K562 (cell line): ENCODE measurements at regions not wholly inside any gene's neighbourhood (a gene's known extent, or its start where the extent isn't known, plus 50 kb on each side); places are given as distances from the start of the nearest gene placed in this dataset.

Experiments used
- ATAC-seq: fragments of 200-7000 bp; cut with Tn5 transposase; 3 replicates; pipeline ENCODE4 v1.9.1; 2020; ENCODE audit warnings: moderate library complexity
- BruUV-seq: library from RNA; stranded (reverse); fragments of 400-500 nt; replicated peaks from 2 replicates; lab custom pipeline; 2021; lab: Mats Ljungman, UMichigan
- CTCF ChIA-PET: fragments of 300-600 bp; formaldehyde crosslinking; extraction: SDS; loops from one replicate; lab custom pipeline; 2021; ENCODE audit warnings: low intra/inter-chr PET ratio; lab: Yijun Ruan, JAX
- POLR2A ChIA-PET: fragments of 300-600, 350-650 bp; sonication (Branson Sonifier 250); formaldehyde crosslinking; extraction: SDS; loops from one replicate; lab custom pipeline; 2021; ENCODE audit warnings: antibody characterized with exemption, inconsistent platforms; lab: Yijun Ruan, JAX
- DNase-seq, 4 experiments: peaks; one replicate each; pipeline versions ENCODE4 v3.0.0 to v3.0.0-alpha.2; 2011 to 2018; ENCODE audit warnings: low spot score in 3 of 4, mixed read lengths in 3 of 4; ENCODE audit errors: extremely low read depth in 1 of 4
- FAIRE-seq: peaks from 2 replicates; lab custom pipeline; 2011; peaks lifted over from hg19 to GRCh38; lab: Jason Lieb, UNC
- H2AFZ ChIP-seq: 2 replicates; pipeline ENCODE4 v1.6.0; 2011; ENCODE audit warnings: low read depth, low read length, control low read depth, inconsistent platforms
- H3K27ac ChIP-seq: fragments of 200-600 bp; 3 replicates; pipeline ENCODE4 v1.8.0; 2011; ENCODE audit warnings: low read depth, mild to moderate bottlenecking, control low read depth, inconsistent platforms, low read length, moderate library complexity, mixed read lengths; ENCODE audit errors: extremely low read depth
- H3K27me3 ChIP-seq, 2 experiments: fragments of 300-600 bp in 1 of 2; 2 replicates in 1 of 2; 3 replicates in 1 of 2; pipeline versions ENCODE4 v1.6.0 to v1.8.0; 2011; ENCODE audit warnings: inconsistent platforms in 2 of 2, low read length in 2 of 2, mild to moderate bottlenecking in 1 of 2, mixed read lengths in 1 of 2, moderate library complexity in 1 of 2; ENCODE audit not compliant: control insufficient read depth in 2 of 2, insufficient read depth in 2 of 2
- H3K36me3 ChIP-seq: fragments of 300-600 bp; 3 replicates; pipeline ENCODE4 v1.8.0; 2011; ENCODE audit warnings: mild to moderate bottlenecking, low read length, inconsistent platforms; ENCODE audit not compliant: control insufficient read depth, insufficient read depth
- H3K4me1 ChIP-seq, 2 experiments: fragments of 200-600 bp in 1 of 2; replicated peaks in 1 of 2; 2 replicates in 1 of 2; 3 replicates in 1 of 2; pipeline versions ENCODE4 v1.5.1 to v1.8.0; 2011; ENCODE audit warnings: inconsistent platforms in 2 of 2, low read length in 2 of 2, mild to moderate bottlenecking in 1 of 2, mixed read lengths in 1 of 2, moderate library complexity in 1 of 2; ENCODE audit not compliant: control insufficient read depth in 2 of 2, insufficient read depth in 2 of 2
- H3K4me2 ChIP-seq: 2 replicates; pipeline ENCODE4 v1.6.1; 2011; ENCODE audit warnings: low read length, control low read depth, inconsistent platforms, mixed read lengths; ENCODE audit not compliant: insufficient read depth
- H3K4me3 ChIP-seq: fragments of 200-600 bp; sonication (generic), shearing (Covaris generic); 2 replicates; pipeline ENCODE4 v1.5.1; 2016; ENCODE audit warnings: control low read depth, inconsistent platforms
- H3K79me2 ChIP-seq: fragments of 200-600 bp; 3 replicates; pipeline ENCODE4 v1.8.0; 2011; ENCODE audit warnings: low read length, inconsistent platforms; ENCODE audit not compliant: control insufficient read depth, insufficient read depth
- H3K9ac ChIP-seq, 2 experiments: 2 replicates each; pipeline versions ENCODE4 v1.6.0 to v1.6.1; 2011; ENCODE audit warnings: low read depth in 2 of 2, low read length in 2 of 2, control low read depth in 1 of 2, inconsistent platforms in 1 of 2, mild to moderate bottlenecking in 1 of 2, mixed read lengths in 1 of 2; ENCODE audit not compliant: insufficient read depth in 1 of 2
- H3K9me1 ChIP-seq: one replicate; pipeline ENCODE4 v1.6.0; 2011; ENCODE audit warnings: inconsistent platforms, mild to moderate bottlenecking, low read length, moderate library complexity; ENCODE audit not compliant: control insufficient read depth, insufficient read depth
- H3K9me3 ChIP-seq: replicated peaks from 2 replicates; pipeline ENCODE4 v1.5.1; 2011; ENCODE audit warnings: low read depth, low read length, inconsistent platforms; ENCODE audit not compliant: control insufficient read depth, insufficient read depth
- H4K20me1 ChIP-seq: replicated peaks from 2 replicates; pipeline ENCODE4 v1.6.1; 2011; ENCODE audit warnings: low read length, inconsistent platforms, mixed read lengths; ENCODE audit not compliant: control insufficient read depth, insufficient read depth
- FOS ChIP-seq: IDR thresholded peaks from 3 replicates; pipeline ENCODE4 v1.6.1; 2011; ENCODE audit not compliant: insufficient read length; ENCODE audit errors: extremely low read depth
- HDAC1 ChIP-seq, 2 experiments: fragments of 450-650 bp; IDR thresholded peaks; 2 replicates each; pipeline ENCODE4 v1.6.1; 2016 to 2017; ENCODE audit warnings: inconsistent platforms in 1 of 2, mild to moderate bottlenecking in 1 of 2, moderate library complexity in 1 of 2
- PRMT5 ChIP-seq: sonication (generic); formaldehyde crosslinking; IDR thresholded peaks from 2 replicates; pipeline ENCODE4 v1.5.0; 2020; ENCODE audit warnings: missing genetic modification reagents
- RAD51 ChIP-seq: fragments of 450-650 bp; IDR thresholded peaks from 2 replicates; pipeline ENCODE4 v1.7.1; 2016; ENCODE audit warnings: low read depth, mild to moderate bottlenecking, borderline replicate concordance
- ZNF124 ChIP-seq: sonication (generic); formaldehyde crosslinking; IDR thresholded peaks from 2 replicates; pipeline ENCODE4 v1.8.1; 2022; ENCODE audit warnings: missing genetic modification reagents
- ZNF143 ChIP-seq: sonication (generic); formaldehyde crosslinking; IDR thresholded peaks from 2 replicates; pipeline ENCODE4 v1.9.0; 2022; ENCODE audit warnings: mild to moderate bottlenecking, missing genetic modification reagents
- ZNF311 ChIP-seq: fragments of 250-450 bp; sonication (Bioruptor Pico); IDR thresholded peaks from 2 replicates; pipeline ENCODE4 v1.4.0; 2020; ENCODE audit warnings: mild to moderate bottlenecking, moderate library complexity
- ZNF436 ChIP-seq: fragments of 250-450, 450-650 bp; sonication (Bioruptor Pico); formaldehyde crosslinking; IDR thresholded peaks from 2 replicates; pipeline ENCODE4 v1.7.0; 2020; ENCODE audit warnings: mild to moderate bottlenecking
- ZNF766 ChIP-seq: fragments of 200-800 bp; sonication (Bioruptor generic); conservative IDR thresholded peaks from 2 replicates; pipeline ENCODE4 v1.6.1; 2016; ENCODE audit warnings: missing genetic modification characterization, missing compliant biosample characterization
- ZZZ3 ChIP-seq: fragments of 450-650 bp; IDR thresholded peaks from 2 replicates; pipeline ENCODE4 v1.6.1; 2016; ENCODE audit warnings: antibody characterized with exemption, mild to moderate bottlenecking, moderate library complexity
- WGBS: fragments of 100-300 bp; shearing (Covaris generic); methylation state at CpG from one replicate; pipeline ENCODE4 v1.1.6; 2016; ENCODE audit warnings: low coverage, mixed read lengths; ENCODE audit not compliant: insufficient coverage; ENCODE audit errors: missing lambda C conversion rate; 5-methylcytosine and 5-hydroxymethylcytosine counted together
- in situ Hi-C: fragments of 300-500 bp; cut with MboI; formaldehyde crosslinking; loops from 4 replicates; pipeline ENCODE4 v1.15.0; 2018; ENCODE audit warnings: inconsistent platforms, mixed read lengths
- intact Hi-C: fragments of 100-400 bp; cut with micrococcal nuclease; formaldehyde crosslinking; loops from 2 replicates; pipeline ENCODE4 v1.14.2; 2022
- TF ChIP-seq, protein P1 (sequence below): fragments of 450-650 bp; IDR thresholded peaks from 2 replicates; pipeline ENCODE4 v1.6.1; 2017; ENCODE audit warnings: antibody characterized with exemption
- TF ChIP-seq, protein P2 (sequence below): sonication (generic); formaldehyde crosslinking; IDR thresholded peaks from 2 replicates; pipeline ENCODE4 v1.8.1; 2023; ENCODE audit warnings: missing genetic modification reagents, mild to moderate bottlenecking, borderline replicate concordance
- TF ChIP-seq, protein P3 (sequence below): sonication (generic); formaldehyde crosslinking; IDR thresholded peaks from 2 replicates; pipeline ENCODE4 v1.8.0; 2022; ENCODE audit warnings: missing genetic modification reagents, mild to moderate bottlenecking, borderline replicate concordance
- TF ChIP-seq, protein P4 (sequence below): fragments of 250-450 bp; sonication (Bioruptor Pico); IDR thresholded peaks from 2 replicates; pipeline ENCODE4 v1.8.0; 2021; ENCODE audit warnings: moderate library complexity, mild to moderate bottlenecking, inconsistent platforms
- TF ChIP-seq, protein P5 (sequence below), 2 experiments: fragments of 450-650 bp; IDR thresholded peaks; 2 replicates each; pipeline ENCODE4 v1.6.1; 2016

DNA sequence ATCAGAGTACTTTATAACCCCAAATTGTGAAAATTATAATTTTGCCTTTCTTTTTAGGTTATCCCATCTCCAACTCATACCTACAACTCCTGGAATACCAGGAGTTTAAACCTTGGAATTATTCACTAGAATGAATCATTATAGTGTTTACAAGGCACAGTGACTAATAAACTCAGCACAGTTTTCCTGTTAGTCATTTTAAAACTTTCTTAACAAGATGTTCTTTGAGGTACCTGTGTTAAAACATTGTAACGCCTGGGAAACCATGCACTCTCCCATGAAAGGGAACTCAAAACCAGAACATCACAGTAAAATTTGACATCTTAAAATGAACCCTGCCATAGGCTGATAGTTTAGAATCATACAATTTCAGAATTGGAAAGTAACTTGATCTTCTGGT lies 132.4 kb upstream of the OSTN start:
- Histone ChIP-seq H4K20me1 (no peaks in the 10 kb centered on the region), H3K27me3 (no peaks in the 10 kb centered on the region), H3K27ac (no peak overlapping the region), H3K4me3 (no peak overlapping the region), H3K79me2 (no peaks in the 10 kb centered on the region), H3K9ac (no peak overlapping the region), H3K4me1 (no peaks in the 10 kb centered on the region), H3K9me3 (no peaks in the 10 kb centered on the region; the same call in 1 of the 2 replicates), H3K36me3 (no peaks in the 10 kb centered on the region), H3K9me1 (no peaks in the 10 kb centered on the region), H2AFZ (no peak overlapping the region), H3K4me2 (no peak overlapping the region)
- BruUV-seq = no TSS peak
- in situ Hi-C loops (no loop called here), intact Hi-C loops (no loop called here)
- FAIRE-seq (no peak), DNase-seq (no peak), ATAC-seq (no peak)
- ChIA-PET POLR2A (no interaction called here), CTCF (no interaction called here)
- WGBS = 0% methylated on average over 1 of the region's 1 CpG
- TF ChIP-seq FOS = no peak
- TF ChIP-seq ZNF436 (CRISPR knock-in tag) = no peak
- TF ChIP-seq RAD51 = no peak
- no peak for TF ChIP-seq ZZZ3
- TF ChIP-seq, protein P1, sequence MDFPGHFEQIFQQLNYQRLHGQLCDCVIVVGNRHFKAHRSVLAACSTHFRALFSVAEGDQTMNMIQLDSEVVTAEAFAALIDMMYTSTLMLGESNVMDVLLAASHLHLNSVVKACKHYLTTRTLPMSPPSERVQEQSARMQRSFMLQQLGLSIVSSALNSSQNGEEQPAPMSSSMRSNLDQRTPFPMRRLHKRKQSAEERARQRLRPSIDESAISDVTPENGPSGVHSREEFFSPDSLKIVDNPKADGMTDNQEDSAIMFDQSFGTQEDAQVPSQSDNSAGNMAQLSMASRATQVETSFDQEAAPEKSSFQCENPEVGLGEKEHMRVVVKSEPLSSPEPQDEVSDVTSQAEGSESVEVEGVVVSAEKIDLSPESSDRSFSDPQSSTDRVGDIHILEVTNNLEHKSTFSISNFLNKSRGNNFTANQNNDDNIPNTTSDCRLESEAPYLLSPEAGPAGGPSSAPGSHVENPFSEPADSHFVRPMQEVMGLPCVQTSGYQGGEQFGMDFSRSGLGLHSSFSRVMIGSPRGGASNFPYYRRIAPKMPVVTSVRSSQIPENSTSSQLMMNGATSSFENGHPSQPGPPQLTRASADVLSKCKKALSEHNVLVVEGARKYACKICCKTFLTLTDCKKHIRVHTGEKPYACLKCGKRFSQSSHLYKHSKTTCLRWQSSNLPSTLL = no peak
- no peak for TF ChIP-seq ZNF311 (CRISPR knock-in tag)
- TF ChIP-seq, protein P2, sequence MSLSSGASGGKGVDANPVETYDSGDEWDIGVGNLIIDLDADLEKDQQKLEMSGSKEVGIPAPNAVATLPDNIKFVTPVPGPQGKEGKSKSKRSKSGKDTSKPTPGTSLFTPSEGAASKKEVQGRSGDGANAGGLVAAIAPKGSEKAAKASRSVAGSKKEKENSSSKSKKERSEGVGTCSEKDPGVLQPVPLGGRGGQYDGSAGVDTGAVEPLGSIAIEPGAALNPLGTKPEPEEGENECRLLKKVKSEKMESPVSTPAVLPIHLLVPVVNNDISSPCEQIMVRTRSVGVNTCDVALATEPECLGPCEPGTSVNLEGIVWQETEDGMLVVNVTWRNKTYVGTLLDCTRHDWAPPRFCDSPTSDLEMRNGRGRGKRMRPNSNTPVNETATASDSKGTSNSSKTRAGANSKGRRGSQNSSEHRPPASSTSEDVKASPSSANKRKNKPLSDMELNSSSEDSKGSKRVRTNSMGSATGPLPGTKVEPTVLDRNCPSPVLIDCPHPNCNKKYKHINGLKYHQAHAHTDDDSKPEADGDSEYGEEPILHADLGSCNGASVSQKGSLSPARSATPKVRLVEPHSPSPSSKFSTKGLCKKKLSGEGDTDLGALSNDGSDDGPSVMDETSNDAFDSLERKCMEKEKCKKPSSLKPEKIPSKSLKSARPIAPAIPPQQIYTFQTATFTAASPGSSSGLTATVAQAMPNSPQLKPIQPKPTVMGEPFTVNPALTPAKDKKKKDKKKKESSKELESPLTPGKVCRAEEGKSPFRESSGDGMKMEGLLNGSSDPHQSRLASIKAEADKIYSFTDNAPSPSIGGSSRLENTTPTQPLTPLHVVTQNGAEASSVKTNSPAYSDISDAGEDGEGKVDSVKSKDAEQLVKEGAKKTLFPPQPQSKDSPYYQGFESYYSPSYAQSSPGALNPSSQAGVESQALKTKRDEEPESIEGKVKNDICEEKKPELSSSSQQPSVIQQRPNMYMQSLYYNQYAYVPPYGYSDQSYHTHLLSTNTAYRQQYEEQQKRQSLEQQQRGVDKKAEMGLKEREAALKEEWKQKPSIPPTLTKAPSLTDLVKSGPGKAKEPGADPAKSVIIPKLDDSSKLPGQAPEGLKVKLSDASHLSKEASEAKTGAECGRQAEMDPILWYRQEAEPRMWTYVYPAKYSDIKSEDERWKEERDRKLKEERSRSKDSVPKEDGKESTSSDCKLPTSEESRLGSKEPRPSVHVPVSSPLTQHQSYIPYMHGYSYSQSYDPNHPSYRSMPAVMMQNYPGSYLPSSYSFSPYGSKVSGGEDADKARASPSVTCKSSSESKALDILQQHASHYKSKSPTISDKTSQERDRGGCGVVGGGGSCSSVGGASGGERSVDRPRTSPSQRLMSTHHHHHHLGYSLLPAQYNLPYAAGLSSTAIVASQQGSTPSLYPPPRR (CRISPR knock-in tag) = no peak
- TF ChIP-seq, protein P3, sequence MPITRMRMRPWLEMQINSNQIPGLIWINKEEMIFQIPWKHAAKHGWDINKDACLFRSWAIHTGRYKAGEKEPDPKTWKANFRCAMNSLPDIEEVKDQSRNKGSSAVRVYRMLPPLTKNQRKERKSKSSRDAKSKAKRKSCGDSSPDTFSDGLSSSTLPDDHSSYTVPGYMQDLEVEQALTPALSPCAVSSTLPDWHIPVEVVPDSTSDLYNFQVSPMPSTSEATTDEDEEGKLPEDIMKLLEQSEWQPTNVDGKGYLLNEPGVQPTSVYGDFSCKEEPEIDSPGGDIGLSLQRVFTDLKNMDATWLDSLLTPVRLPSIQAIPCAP (CRISPR knock-in tag) = no peak
- no peak for TF ChIP-seq ZNF766 (CRISPR knock-in tag)
- no peak for TF ChIP-seq HDAC1 (IDR thresholded peaks at IDR 0.05)
- TF ChIP-seq PRMT5 (CRISPR knock-in tag) = no peak
- TF ChIP-seq ZNF124 = no peak
- no peak for TF ChIP-seq ZNF143 (CRISPR knock-in tag)
- TF ChIP-seq, protein P4, sequence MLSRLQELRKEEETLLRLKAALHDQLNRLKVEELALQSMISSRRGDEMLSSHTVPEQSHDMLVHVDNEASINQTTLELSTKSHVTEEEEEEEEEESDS (CRISPR knock-in tag) = no peak
- TF ChIP-seq, protein P5, sequence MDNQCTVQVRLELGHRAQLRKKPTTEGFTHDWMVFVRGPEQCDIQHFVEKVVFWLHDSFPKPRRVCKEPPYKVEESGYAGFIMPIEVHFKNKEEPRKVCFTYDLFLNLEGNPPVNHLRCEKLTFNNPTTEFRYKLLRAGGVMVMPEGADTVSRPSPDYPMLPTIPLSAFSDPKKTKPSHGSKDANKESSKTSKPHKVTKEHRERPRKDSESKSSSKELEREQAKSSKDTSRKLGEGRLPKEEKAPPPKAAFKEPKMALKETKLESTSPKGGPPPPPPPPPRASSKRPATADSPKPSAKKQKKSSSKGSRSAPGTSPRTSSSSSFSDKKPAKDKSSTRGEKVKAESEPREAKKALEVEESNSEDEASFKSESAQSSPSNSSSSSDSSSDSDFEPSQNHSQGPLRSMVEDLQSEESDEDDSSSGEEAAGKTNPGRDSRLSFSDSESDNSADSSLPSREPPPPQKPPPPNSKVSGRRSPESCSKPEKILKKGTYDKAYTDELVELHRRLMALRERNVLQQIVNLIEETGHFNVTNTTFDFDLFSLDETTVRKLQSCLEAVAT (IDR thresholded peaks at IDR 0.05) = no peak
